Osteocyte (in vitro differentiated cells): ENCODE measurements at regions not wholly inside any gene's neighbourhood (a gene's known extent, or its start where the extent isn't known, plus 50 kb on each side); places are given as distances from the start of the nearest gene placed in this dataset.

Experiments used
- DNase-seq: peaks from one replicate; pipeline ENCODE4 v3.0.0; 2021; ENCODE audit warnings: mixed read lengths; ENCODE audit not compliant: unreplicated experiment; ENCODE audit errors: extremely low spot score
- H3K27ac Mint-ChIP-seq: one replicate; pipeline ENCODE4 v1.8.0; 2021; ENCODE audit warnings: mild to moderate bottlenecking, mixed read lengths; ENCODE audit not compliant: unreplicated experiment
- H3K27me3 Mint-ChIP-seq: one replicate; pipeline ENCODE4 v1.8.0; 2021; ENCODE audit warnings: mixed read lengths; ENCODE audit not compliant: unreplicated experiment
- H3K36me3 Mint-ChIP-seq: one replicate; pipeline ENCODE4 v1.8.0; 2021; ENCODE audit warnings: mixed read lengths; ENCODE audit not compliant: unreplicated experiment
- H3K4me1 Mint-ChIP-seq: one replicate; pipeline ENCODE4 v1.8.0; 2021; ENCODE audit warnings: mixed read lengths; ENCODE audit not compliant: unreplicated experiment
- H3K4me3 Mint-ChIP-seq: one replicate; pipeline ENCODE4 v1.8.0; 2021; ENCODE audit warnings: mild to moderate bottlenecking, moderate library complexity, mixed read lengths; ENCODE audit not compliant: unreplicated experiment
- H3K9me3 Mint-ChIP-seq: one replicate; pipeline ENCODE4 v1.8.0; 2021; ENCODE audit warnings: mixed read lengths; ENCODE audit not compliant: unreplicated experiment
- TF ChIP-seq, protein P1 (sequence below): fragments of 200-600 bp; sonication (generic); IDR thresholded peaks from 2 replicates; pipeline ENCODE4 v1.5.0; 2021; ENCODE audit warnings: antibody characterized with exemption, mild to moderate bottlenecking, moderate library complexity

DNA sequence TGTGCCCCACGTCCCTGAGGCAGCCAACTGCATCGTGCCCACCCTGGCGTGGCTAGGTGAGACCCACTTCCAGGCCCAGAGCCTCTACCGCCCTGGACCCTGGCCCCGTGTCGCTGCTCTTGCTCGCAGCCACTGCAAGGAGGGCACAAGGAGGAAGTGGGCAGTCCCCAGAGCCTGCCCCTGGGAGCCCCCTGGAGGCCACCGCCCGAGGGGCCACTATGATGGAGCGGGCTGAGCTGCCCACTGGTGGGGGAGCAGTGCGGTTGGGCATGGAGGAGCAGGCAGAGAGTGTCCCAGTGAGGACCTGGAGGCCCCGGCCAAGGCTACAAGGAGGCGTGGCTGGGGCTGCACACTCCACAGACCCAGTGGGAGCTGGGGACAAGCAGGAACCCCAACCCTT lies 323.6 kb downstream of the PCNX1 start:
- TF ChIP-seq, protein P1, sequence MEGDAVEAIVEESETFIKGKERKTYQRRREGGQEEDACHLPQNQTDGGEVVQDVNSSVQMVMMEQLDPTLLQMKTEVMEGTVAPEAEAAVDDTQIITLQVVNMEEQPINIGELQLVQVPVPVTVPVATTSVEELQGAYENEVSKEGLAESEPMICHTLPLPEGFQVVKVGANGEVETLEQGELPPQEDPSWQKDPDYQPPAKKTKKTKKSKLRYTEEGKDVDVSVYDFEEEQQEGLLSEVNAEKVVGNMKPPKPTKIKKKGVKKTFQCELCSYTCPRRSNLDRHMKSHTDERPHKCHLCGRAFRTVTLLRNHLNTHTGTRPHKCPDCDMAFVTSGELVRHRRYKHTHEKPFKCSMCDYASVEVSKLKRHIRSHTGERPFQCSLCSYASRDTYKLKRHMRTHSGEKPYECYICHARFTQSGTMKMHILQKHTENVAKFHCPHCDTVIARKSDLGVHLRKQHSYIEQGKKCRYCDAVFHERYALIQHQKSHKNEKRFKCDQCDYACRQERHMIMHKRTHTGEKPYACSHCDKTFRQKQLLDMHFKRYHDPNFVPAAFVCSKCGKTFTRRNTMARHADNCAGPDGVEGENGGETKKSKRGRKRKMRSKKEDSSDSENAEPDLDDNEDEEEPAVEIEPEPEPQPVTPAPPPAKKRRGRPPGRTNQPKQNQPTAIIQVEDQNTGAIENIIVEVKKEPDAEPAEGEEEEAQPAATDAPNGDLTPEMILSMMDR = no peak
- DNase-seq = no peak
- Mint-ChIP-seq H3K36me3 (no peaks in the 10 kb centered on the region), H3K4me1 (no peaks in the 10 kb centered on the region), H3K4me3 (no peak overlapping the region), H3K27me3 (peaks cover 4% of the 10 kb centered on the region), H3K9me3 (no peaks in the 10 kb centered on the region), H3K27ac (no peak overlapping the region)

DNA sequence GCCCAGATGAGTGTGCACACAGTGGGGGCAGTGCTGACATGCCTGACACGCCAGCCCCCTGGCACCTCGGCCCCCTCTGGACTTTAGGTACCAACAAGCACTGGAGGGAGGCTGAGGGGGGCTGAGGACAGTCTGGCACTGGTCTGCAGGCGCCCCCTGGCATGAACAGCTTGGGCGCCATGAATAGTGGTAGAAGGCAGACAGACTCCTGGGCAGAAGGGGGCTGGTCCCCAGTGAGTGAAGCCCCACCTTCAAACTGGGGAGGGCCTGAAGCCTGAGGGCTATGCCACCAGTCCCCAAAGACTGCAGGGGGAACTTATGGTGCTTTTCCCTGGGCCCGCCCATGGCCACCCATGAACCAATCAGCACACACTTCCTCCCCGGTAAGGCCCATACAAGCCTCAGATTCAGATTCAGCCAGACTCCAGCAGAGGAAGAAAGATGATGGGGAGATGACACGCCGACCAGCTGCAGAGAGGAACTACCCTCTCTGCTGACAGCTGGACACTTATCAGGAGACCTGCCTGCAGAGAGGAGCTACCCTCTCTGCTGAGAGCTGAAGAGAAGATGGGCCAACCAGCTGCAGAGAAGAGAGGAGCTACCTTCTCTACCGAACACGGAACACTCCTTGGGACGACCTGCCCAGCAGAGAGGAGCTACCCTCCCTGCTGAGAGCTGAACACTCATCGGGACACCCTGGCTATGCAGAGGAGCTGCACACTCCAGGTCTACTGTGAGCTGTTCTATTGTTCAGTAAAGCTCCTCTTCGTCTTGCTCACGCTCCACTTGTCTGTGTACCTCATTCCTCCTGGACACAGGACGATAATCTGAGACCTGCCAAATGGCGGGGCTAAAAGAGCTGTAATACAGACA lies 324.5 kb downstream of the PCNX1 start:
- no peak for DNase-seq
- H3K4me3 Mint-ChIP-seq = no peak overlapping the region
- H3K9me3 Mint-ChIP-seq = no peaks in the 10 kb centered on the region
- H3K27me3 Mint-ChIP-seq = peaks cover 5% of the 10 kb centered on the region
- no peak overlapping the region for H3K27ac Mint-ChIP-seq
- H3K36me3 Mint-ChIP-seq = no peaks in the 10 kb centered on the region
- H3K4me1 Mint-ChIP-seq = no peaks in the 10 kb centered on the region
- TF ChIP-seq, protein P1 = no peak

DNA sequence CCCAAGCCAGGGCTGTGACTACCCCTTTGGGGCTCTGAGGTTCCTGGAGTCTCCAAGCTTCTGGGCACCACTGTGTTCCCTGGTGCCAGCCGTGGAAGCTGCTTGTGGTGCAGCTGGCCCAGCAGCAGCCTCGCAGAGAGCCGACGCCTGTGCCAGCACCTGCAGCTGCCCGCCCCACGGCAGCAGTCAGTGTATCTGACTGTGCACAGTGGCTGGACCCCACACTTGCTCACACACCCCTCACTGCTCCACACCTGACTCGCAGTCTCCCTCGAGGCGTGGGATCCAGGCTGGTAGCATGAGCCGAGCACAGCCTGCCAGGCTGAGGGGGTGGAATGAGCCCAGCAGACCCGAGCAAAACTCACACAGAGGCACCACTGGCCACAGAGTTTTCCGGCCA lies 325.2 kb downstream of the PCNX1 start:
- H3K36me3 Mint-ChIP-seq = no peaks in the 10 kb centered on the region
- TF ChIP-seq, protein P1 = no peak
- peaks cover 5% of the 10 kb centered on the region for H3K27me3 Mint-ChIP-seq
- no peak for DNase-seq
- H3K4me1 Mint-ChIP-seq = no peaks in the 10 kb centered on the region
- no peak overlapping the region for H3K4me3 Mint-ChIP-seq
- H3K9me3 Mint-ChIP-seq = no peaks in the 10 kb centered on the region
- no peak overlapping the region for H3K27ac Mint-ChIP-seq

DNA sequence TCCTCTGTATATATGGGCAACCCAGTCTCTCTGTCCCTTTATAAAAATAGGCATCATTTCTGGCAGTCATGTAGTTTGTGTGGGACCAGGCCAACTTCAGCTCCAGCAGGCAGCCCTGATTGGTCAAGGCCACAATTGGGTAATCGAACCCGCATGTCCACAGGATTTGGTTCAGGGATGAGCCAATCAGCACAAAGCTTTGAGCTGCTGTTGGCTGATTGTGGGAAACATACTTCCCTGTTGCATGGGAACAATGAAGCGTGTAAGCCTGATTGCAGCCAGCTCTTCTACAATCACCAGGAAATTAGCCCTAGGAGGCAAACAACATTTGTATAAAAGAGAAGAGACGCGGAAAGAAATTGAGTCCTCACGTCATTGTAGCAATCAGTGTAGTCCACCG lies 328.6 kb downstream of the PCNX1 start:
- Mint-ChIP-seq H3K27ac (no peak overlapping the region), H3K4me3 (no peak overlapping the region), H3K4me1 (no peaks in the 10 kb centered on the region), H3K36me3 (no peaks in the 10 kb centered on the region), H3K27me3 (peaks cover 7% of the 10 kb centered on the region), H3K9me3 (no peaks in the 10 kb centered on the region)
- DNase-seq = no peak
- TF ChIP-seq, protein P1 = no peak

DNA sequence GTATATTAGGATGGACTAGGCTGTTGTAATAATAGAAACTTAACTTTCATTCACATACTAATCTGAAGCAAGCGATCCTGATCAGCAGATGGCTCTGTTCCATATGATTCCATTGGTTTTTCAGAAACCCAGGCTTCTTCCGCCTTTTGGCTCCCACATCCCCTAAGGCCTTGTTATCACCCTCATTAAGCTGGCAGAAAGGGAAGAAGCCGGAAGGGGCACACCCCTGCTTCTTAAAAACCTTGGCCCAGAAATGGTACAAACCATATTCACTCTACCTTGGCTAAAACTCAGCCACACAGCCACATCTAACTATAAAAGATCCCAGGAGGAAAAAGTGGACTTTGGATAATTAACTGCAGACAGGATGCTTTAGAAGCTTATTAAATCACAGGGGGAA lies 329.2 kb downstream of the PCNX1 start:
- H3K27me3 Mint-ChIP-seq = peaks cover 7% of the 10 kb centered on the region
- no peak for DNase-seq
- H3K4me3 Mint-ChIP-seq = no peak overlapping the region
- TF ChIP-seq, protein P1 = no peak
- no peak overlapping the region for H3K27ac Mint-ChIP-seq
- H3K9me3 Mint-ChIP-seq = no peaks in the 10 kb centered on the region
- H3K36me3 Mint-ChIP-seq = no peaks in the 10 kb centered on the region
- no peaks in the 10 kb centered on the region for H3K4me1 Mint-ChIP-seq
